A204.1 (cell line): ENCODE measurements at regions not wholly inside any gene's neighbourhood (a gene's known extent, or its start where the extent isn't known, plus 50 kb on each side); places are given as distances from the start of the nearest gene placed in this dataset.

Source experiments
- FAIRE-seq: peaks from 2 replicates; lab custom pipeline; 2012; peaks lifted over from hg19 to GRCh38; lab: Jason Lieb, UNC

DNA sequence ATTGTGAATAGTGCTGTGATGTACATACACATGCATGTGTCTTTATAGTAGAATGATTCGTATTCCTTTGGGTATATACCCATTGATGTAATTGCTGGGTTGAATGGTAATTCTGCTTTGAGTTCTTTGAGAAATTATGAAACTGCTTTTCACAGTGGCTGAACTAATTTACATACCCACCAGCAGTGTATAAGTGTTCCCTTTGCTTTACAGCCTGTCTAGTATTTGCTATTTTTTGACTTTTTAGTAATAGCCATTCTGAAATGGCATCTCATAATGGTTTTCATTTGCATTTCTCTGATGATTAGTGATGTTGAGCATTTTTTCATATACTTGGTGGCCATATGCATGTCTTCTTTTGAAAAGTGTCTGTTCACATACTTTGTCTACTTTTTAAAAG lies 54.5 kb upstream of the FAM78B start:
- no peak for FAIRE-seq

- no peak for FAIRE-seq
Observed at GRCh38 chr1:166233750-166234366, 67.1 kb upstream of the FAM78B start.

DNA sequence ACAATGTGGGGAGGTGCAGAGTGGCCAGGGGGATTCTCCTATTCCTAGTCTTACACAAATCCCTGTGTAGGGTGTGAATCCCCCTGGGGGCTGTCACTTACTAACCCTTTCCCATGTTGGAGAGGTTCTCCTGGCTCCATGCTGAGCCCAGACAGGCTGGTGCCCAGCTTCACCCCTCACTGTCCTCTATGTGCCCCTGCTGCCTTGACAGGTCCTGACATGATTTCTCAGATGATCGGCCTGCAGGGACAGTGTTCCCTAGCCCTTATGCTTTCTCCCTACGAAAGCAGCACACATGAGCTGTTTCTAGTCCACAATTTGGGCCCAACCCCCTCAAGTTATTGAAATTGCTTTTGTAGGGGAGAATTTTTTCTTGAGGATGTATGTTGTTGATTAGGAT lies 68.9 kb upstream of the FAM78B start:
- FAIRE-seq = no peak

GRCh38 chr1:166237675-166238074 lies 70.9 kb upstream of the FAM78B start:
- no peak for FAIRE-seq

DNA sequence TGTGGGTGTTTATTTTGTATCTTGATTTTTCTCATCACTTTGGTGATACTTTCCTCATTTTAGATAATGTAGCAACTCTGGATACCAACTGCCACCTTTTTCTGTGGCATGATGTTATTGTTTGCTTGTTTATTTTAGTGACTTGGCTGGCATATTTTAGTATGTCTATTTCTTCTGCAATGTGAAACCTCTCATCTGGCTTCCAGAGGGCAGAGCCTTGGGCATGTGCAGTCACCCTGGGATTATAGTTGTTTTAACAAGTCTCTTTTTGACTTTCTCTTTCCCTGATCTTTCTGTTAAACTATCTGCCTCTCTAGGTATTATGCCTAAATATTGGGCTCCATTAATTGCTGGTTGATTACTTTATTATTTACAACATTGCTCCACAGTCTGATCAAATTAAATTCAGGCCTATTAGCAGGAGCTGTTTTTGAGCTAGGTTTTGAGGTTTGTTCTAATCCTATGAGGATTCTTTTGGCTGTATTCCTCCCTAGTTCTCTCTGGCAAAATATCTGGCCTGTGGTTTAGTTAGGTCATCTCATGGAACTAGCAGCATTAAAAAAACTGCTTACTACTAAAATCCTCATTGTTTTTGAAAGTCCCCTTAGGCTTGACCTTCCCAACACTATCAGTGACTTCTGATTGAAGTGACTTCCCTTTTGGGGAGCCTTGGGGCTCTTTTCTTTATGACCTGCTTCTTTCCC lies 86.4 kb upstream of the FAM78B start:
- FAIRE-seq = no peak

GRCh38 chr1:166258017-166258416 lies 91.2 kb upstream of the FAM78B start:
- FAIRE-seq = no peak

DNA sequence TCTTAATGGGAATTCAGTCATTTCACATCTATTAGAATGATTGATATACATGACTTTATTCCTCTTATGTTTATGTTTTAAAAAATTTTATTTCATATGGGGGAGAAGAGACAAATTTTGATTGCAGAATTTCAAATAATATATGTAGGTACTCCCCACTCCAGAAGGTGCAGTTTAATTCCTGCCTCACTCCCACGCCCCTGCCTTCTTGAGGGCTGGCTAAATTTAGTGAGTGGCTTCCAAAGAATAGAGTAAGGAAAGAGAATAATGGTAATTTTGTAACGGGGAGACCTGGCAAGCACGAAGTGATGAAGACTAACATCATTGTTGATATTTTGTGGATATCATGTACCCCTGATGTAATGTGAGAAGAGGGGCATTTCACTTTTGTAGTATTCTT lies 94.7 kb upstream of the FAM78B start:
- FAIRE-seq = no peak

GRCh38 chr1:166270476-166271150 lies 103.8 kb upstream of the FAM78B start:
- no peak for FAIRE-seq

DNA sequence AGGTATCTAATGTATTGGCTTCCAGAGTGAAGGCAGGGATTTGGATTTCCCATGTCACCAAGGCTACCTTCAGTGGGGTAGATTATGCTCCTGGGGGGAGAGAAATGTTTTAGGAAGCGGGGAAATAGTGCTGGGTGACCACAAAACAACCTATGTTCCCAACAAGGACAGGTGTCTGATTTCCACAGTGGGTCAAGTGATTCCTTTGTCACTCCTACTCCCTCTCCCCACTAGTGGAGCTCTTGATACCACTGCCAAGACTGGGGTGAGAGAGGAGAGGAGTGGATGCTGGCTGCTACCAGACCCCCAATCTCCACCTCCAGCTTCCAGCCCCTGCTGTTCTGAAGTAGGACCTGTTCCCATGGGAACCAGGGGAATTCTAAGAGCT lies 104.3 kb upstream of the FAM78B start:
- no peak for FAIRE-seq

- no peak for FAIRE-seq
Observed at GRCh38 chr1:166272155-166272554, 105.4 kb upstream of the FAM78B start.

DNA sequence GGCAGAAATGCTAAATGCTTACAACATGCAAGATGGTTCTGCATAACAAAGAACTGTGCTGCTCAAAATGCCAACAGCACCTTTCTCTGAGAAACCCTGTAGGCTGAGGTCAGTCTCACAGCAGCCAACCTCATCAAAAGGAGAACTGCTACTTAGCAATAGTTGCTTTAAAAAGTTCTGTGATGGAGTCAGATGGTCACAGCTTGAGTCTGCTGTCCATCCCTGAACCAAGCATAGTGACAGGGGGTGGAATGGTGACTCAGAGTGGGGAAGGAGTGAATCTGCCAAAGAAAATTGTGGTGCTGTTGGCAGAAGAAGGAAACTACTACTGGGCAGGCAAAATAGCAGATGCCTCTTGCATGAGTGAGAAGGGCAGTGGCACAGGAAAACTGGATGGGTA lies 106.0 kb upstream of the FAM78B start:
- FAIRE-seq = no peak

- FAIRE-seq = no peak
Observed at GRCh38 chr1:166273618-166274017, 106.8 kb upstream of the FAM78B start.

DNA sequence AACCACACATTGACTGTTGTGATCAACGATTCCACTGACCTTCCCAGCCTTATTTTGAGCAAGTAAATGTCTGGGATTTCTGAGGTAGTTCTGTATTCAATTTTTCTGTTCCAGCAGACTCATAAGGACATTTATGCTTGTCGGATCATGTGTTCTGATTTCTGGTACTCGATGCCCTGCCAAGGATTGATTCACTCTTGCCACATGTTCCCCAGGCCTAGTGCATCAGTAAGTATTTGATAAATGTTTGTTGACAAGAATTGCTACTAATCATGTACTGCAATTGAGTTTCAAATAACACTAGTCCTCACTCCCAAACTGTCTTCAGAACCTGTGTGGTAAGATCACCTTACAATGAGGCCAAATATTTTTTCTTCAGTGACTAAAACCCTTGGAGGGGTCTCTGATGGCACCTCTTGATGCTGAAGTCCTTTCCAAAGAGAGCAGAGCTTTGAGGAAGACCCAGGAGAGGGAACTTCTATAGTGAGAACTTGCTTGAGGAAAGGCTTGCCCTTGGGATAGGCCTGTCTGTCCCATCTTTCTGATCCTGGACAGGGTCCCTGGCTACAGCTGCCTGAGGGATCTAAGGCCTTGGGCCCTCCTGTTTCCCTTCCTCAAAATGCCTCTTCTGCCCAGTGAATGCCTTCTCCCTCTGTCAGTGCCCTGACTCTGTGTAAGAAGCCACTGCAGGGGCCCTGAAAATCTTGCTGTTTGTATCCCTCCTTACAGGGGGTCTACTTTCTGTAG lies 115.8 kb upstream of the FAM78B start:
- FAIRE-seq = no peak

DNA sequence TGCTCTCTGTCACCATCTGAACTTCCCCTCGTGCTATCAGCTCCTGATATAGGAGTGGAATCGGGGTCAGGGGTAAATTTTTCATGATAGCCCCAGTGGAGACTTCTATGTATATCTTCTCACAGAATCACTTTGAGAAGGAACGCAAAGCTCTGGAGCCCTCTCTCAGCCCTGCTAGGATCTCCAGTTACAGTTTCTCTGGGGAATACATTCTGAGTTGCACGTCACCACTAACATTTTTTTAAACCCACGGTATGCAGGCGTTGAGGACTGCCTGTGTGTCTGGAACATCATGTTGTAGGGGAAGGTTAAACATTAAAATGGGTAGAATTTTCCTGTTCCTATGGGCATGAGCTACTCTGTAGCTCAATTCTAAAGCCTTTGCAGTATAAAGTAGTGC lies 116.4 kb upstream of the FAM78B start:
- FAIRE-seq = no peak

DNA sequence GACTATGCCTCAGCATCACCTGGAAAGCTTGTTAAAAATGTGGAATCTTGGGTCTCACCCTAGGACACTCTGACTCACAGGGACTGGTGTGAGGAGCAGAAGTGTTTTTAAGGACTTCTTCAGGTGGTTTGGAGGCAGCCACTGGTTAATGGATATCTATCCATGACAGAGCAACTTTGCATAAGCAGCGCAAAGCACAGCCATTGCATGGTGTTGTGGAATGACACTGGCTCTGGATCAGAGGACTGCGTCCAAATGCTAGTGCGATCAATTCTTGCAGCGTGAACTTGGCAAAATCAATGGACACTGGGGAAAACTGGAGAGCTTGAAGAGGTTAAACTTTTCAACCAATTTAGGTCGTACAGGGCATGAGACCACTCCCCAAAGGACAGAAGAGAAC lies 116.8 kb upstream of the FAM78B start:
- no peak for FAIRE-seq

DNA sequence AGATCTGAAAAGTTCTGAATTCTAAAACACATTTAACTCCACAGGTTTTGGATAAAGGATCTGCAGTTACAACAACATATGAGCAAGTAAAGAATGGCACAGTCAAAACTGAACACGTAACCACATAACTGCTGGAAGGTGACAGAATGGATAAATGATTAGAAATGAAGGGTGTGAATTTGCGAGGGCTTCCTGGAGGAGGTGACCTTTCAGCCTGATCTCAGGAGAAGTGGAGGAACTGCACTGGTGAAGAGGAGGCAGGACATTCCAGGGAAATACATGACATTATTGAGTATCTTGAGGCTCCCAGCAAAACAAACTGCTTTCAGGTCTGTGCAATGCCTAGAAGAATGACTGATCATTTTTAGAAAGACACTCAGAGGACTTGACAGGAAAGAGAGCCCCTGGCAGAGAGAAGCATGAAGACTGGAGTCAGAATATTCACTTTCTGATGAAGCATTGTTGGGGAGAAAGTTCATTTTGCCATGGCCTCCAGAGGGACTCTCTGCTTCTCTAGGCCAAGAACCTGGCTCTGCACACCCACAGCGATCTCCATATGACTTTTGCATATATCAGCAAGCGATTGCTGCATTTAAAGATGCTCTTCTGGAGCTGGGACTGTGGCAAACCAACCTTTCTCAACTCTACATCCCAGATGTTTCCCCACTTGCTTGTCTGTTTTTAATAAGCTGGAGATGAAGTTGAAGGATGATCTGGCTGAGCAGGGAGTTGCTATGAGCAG lies 122.7 kb upstream of the FAM78B start:
- no peak for FAIRE-seq

DNA sequence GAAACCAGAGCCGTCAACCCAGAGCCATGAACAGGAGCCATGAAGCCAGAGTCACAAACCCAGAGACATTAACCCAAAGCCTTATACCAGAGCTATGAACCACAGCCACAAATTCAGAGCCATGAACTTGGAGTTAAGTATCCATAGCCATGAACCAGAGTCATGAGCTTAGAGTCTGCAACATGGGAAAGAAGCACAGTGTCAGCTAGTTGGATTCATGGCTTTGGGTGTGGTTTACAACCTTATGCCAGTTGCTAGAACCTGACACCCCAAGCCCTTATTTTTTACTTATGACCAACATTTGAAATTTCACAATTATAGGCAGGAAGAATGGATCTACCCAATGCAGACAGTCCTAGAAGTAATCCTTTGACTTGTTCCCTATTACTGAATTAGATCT lies 128.9 kb upstream of the FAM78B start:
- no peak for FAIRE-seq

DNA sequence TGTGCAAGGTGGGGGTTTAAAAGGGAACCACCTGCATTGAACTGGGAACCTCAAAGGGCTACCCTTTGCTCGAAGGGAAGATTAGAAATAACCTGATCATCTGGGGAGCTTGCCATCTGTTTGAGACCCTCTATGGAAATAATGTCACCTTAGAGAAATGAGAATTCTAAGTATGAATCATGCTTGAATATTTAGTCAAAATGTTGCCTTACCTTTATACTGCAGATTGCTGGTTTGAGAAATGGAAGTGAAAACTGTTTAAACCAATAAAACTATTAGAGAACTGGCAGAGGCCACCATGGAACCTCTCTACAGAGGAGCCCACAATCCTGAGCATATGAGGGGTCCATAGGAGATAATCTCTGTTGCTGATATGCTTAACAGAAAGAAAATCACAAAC lies 131.2 kb upstream of the FAM78B start:
- FAIRE-seq = no peak

DNA sequence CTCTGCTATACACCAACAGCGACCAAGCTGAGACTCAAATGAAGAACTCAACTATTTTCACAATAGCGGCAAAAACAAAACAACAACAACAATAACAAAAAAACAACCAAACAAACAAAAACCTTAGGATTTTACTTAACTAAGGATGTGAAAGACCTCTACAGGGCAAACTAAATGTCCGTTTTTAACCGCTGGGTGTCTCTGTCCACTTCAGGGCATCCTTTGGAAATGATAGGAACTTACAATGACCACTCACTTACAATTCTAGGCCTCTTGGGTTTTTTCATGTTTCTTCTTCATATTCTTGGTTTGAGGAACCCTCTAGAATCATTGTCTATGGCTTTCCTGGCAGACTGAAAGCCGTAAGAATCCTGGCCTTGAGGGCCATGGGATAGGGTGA lies 134.0 kb upstream of the FAM78B start:
- FAIRE-seq = no peak

- no peak for FAIRE-seq
Observed at GRCh38 chr1:166302989-166303758, 136.4 kb upstream of the FAM78B start.

- FAIRE-seq = no peak
Observed at GRCh38 chr1:166304131-166304530, 137.3 kb upstream of the FAM78B start.

DNA sequence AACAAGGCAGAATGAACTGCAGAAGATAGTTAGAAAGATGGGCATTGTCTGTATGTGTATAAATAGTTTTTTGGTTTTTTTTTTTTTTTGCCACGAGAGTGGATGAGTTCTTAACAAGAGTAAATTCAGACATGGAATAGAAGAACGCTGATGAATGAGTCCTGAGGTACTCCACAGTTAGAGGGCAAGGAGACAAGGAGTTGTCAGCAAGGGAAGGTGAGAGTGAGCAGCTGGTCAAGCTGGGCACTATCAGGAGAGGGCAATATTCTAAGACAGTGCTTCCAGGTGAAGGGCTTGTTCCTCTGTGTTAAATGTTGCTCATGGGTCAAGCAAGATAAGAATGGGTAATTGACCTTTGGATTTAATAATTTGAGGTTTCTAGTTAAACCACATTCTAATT lies 138.6 kb upstream of the FAM78B start:
- FAIRE-seq = no peak
